Adrenal gland (tissue), 9 donors: ENCODE measurements at regions not wholly inside any gene's neighbourhood (a gene's known extent, or its start where the extent isn't known, plus 50 kb on each side); places are given as distances from the start of the nearest gene placed in this dataset.

Source experiments
- DNase-seq, 7 donors: peaks; one replicate each; pipeline ENCODE4 v3.0.0-alpha.2; 2019 to 2020
- H3K27ac ChIP-seq, 5 donors: fragments of 200-600 bp; sonication (generic) in 4 of 5; 1 replicate in 3 of 5; 2 replicates in 2 of 5; pipeline versions ENCODE4 v1.5.1 to v1.8.0; 2016 to 2020; ENCODE audit warnings: mild to moderate bottlenecking in 1 of 5
- H3K27me3 ChIP-seq: fragments of 200-600 bp; 2 replicates; pipeline ENCODE4 v1.8.0; 2021
- H3K36me3 ChIP-seq, 2 donors: fragments of 200-600 bp; replicated peaks in 1 of 2; 1 replicate in 1 of 2; 2 replicates in 1 of 2; pipeline versions ENCODE4 v1.5.1 to v1.8.0; 2018 to 2022
- H3K4me1 ChIP-seq, 2 donors: fragments of 200-600 bp; replicated peaks in 1 of 2; 1 replicate in 1 of 2; 2 replicates in 1 of 2; pipeline versions ENCODE4 v1.5.1 to v1.8.0; 2018 to 2021
- H3K4me3 ChIP-seq, 4 donors: fragments of 200-600 bp; sonication (generic) in 3 of 4; one replicate each; pipeline ENCODE4 v1.5.1; 2016 to 2018
- H3K9me3 ChIP-seq, 3 donors: fragments of 200-600 bp; sonication (generic) in 1 of 3; replicated peaks in 1 of 3; 1 replicate in 2 of 3; 2 replicates in 1 of 3; pipeline versions ENCODE4 v1.5.1 to v1.8.0; 2016 to 2021
- POLR2A ChIP-seq, 2 donors: fragments of 450-650 bp; IDR thresholded peaks; one replicate each; pipeline ENCODE4 v1.6.1; 2017; ENCODE audit warnings: antibody characterized with exemption in 2 of 2, mild to moderate bottlenecking in 2 of 2, moderate library complexity in 1 of 2
- WGBS, 4 donors: extraction: QIAGEN DNeasy Blood & Tissue Kit in 2 of 4; methylation state at CpG; one replicate each; pipeline versions ENCODE4 v1.1.5 to v1.1.7; 2013 to 2017; 5-methylcytosine and 5-hydroxymethylcytosine counted together
- intact Hi-C, 2 donors: fragments of 100-400 bp; cut with DNase I; formaldehyde crosslinking; loops; one replicate each; pipeline versions ENCODE4 v1.14.1 to v1.15.0; 2022 to 2023
- TF ChIP-seq, protein P1 (sequence below), 6 experiments: fragments of 450-650 bp in 4 of 6; fragments of 200-600 bp in 2 of 6; sonication (generic) in 1 of 6; IDR thresholded peaks; 1 replicate in 5 of 6; 2 replicates in 1 of 6; pipeline versions ENCODE4 v1.5.1 to v1.8.0; 2016 to 2021; ENCODE audit warnings: antibody characterized with exemption in 6 of 6, mild to moderate bottlenecking in 2 of 6, moderate library complexity in 1 of 6
- donor health status: healthy with polysubstance abuse.
- donor health status: Bipolar disorder and iron deficiency.
- donor health status: DM: yes; HTN: yes; CAD: no.
- donor health status: DM: no; HTN: no; CAD: no.
- donor health status: DM: no; HTN: no; CAD: no.

DNA sequence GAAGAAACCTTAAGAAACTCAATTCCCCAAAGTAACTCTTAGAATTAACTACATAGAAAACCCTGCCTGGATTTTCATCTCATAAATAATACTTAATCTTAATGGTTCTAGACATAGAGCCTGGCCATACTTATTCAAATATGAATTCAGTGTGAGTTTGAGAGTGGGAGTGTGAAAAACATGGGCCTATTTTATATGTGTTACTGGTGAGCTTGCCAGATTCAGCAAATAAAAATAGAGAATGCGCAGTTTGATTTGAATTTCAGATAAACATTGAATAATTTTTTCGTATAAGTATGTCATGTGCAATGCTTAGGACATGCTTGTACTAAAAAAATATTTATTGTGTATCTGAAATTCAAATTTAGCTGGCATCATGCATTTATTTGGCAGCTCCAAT, 473.9 kb upstream of the FZD8 start:
- Histone ChIP-seq H3K4me3 (no peak overlapping the region), H3K27me3 (no peaks in the 10 kb centered on the region), H3K4me1 (no peaks in the 10 kb centered on the region), H3K27ac (no peak overlapping the region), H3K36me3 (no peaks in the 10 kb centered on the region), H3K9me3 (no peaks in the 10 kb centered on the region)
- intact Hi-C loops = no loop called here
- DNase-seq = no peak
- TF ChIP-seq POLR2A (IDR thresholded peaks at IDR 0.05) = no peak
- TF ChIP-seq, protein P1, sequence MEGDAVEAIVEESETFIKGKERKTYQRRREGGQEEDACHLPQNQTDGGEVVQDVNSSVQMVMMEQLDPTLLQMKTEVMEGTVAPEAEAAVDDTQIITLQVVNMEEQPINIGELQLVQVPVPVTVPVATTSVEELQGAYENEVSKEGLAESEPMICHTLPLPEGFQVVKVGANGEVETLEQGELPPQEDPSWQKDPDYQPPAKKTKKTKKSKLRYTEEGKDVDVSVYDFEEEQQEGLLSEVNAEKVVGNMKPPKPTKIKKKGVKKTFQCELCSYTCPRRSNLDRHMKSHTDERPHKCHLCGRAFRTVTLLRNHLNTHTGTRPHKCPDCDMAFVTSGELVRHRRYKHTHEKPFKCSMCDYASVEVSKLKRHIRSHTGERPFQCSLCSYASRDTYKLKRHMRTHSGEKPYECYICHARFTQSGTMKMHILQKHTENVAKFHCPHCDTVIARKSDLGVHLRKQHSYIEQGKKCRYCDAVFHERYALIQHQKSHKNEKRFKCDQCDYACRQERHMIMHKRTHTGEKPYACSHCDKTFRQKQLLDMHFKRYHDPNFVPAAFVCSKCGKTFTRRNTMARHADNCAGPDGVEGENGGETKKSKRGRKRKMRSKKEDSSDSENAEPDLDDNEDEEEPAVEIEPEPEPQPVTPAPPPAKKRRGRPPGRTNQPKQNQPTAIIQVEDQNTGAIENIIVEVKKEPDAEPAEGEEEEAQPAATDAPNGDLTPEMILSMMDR (IDR thresholded peaks at IDR 0.05) = no peak
- WGBS, 4 donors = 69 to 99% (median 82%) methylated on average over 2 of the region's 2 CpGs

DNA sequence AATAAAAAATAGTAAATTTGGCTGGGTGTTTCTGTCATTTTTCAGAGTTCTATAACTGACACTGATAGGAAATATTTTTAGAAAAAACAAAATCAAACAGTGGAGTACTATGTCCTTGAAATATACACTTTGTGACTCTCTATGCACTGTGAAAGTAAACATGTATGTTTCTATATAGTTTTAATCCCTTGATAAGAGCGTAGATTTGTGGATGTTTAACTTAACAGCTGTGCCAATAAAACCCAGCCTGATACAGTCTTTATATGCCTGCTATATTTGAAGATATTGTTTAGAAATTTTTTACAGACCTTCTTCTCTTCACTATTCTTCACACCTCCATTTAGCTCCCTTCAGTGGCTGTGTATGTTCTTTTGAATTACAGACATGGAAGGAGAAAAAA, 473.3 kb upstream of the FZD8 start:
- H3K9me3 ChIP-seq = no peaks in the 10 kb centered on the region
- H3K27me3 ChIP-seq = no peaks in the 10 kb centered on the region
- H3K36me3 ChIP-seq = no peaks in the 10 kb centered on the region
- intact Hi-C loops = no loop called here
- TF ChIP-seq POLR2A (IDR thresholded peaks at IDR 0.05) = no peak
- TF ChIP-seq, protein P1 (IDR thresholded peaks at IDR 0.05) = no peak
- H3K4me1 ChIP-seq = no peaks in the 10 kb centered on the region
- H3K27ac ChIP-seq = no peak overlapping the region
- no peak overlapping the region for H3K4me3 ChIP-seq
- 87 to 94% (median 91%) methylated on average over 1 of the region's 1 CpG for WGBS, 4 donors
- DNase-seq = no peak

DNA sequence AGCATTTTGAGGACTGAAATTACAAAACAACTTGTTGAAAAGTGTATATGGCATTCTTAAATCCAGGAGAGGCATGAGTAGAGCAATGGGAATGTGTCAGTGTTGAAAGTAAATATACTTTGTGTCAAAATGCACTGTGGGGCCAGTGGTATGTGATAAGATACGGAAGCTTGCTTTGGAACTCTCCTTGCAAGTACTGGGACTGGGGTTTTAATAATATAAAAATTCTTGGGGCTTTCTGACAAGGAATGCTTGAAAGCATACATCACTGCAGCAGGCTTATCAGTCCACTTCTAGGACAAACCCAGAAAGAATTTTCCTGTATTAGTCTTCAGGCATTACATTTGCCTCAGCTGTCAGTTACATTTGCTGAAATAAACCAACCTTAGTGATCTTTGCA, 472.8 kb upstream of the FZD8 start:
- Histone ChIP-seq H3K27me3 (no peaks in the 10 kb centered on the region), H3K9me3 (no peaks in the 10 kb centered on the region), H3K4me1 (no peaks in the 10 kb centered on the region), H3K4me3 (no peak overlapping the region), H3K36me3 (no peaks in the 10 kb centered on the region), H3K27ac (no peak overlapping the region)
- intact Hi-C loops = no loop called here
- TF ChIP-seq, protein P1 (IDR thresholded peaks at IDR 0.05) = no peak
- no peak for TF ChIP-seq POLR2A (IDR thresholded peaks at IDR 0.05)
- DNase-seq = no peak
- WGBS, 4 donors = 56 to 85% (median 73%) methylated on average over 1 of the region's 1 CpG

DNA sequence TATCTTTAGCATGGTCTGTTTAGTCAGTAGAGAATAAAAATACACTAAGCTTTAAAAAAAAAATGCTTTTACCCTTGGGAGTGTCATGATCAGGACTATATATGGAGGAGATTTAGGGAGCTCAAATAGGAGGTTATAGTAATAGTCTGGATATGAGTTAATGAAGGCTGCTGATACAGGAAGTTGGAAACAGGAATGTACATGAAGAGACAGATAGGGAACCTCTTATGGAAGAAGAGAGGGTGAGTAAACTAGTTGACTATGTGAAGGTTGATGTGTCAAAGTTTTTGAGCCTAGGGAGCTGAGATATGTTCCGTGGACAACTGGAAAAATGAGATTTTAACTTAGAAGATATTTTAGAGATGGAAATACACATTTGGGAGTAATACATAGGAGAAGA, 472.0 kb upstream of the FZD8 start:
- Histone ChIP-seq H3K4me1 (no peaks in the 10 kb centered on the region), H3K4me3 (no peak overlapping the region), H3K36me3 (no peaks in the 10 kb centered on the region), H3K9me3 (no peaks in the 10 kb centered on the region), H3K27me3 (no peaks in the 10 kb centered on the region), H3K27ac (no peak overlapping the region)
- WGBS, 4 donors = 81 to 91% (median 87%) methylated on average over 1 of the region's 1 CpG
- no peak for DNase-seq
- TF ChIP-seq, protein P1 (IDR thresholded peaks at IDR 0.05) = no peak
- no peak for TF ChIP-seq POLR2A (IDR thresholded peaks at IDR 0.05)
- intact Hi-C loops = no loop called here
